GM21447 (cell line): ENCODE measurements at regions not wholly inside any gene's neighbourhood (a gene's known extent, or its start where the extent isn't known, plus 50 kb on each side); places are given as distances from the start of the nearest gene placed in this dataset.

Experiments
- ATAC-seq: cut with Tn5 transposase; IDR thresholded peaks from one replicate; pipeline ENCODE4 v1.9.1; 2021; ENCODE audit not compliant: unreplicated experiment

- no peak for ATAC-seq
Measured at GRCh38 chr2:103809941-103810441, 1043.9 kb upstream of the POU3F3 start.

DNA sequence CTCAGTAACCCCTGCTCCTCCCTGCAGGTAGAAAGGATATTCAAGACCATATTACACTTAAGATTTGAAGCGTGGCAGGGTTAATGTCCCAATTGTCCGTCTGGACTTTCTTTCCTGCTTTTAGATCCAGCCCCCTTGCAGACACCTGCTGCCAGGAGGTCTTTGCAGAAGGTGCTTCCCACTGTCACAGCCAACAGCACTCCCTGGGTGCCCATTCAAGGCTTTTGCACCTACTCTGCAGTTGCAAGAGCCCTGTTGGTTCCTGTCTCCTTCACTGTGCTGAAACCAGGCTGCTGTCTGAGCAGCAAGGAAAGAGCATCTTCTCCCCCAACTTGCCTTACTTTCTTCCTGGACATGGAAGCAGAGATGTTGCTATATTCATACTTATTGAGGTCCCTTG, 1043.0 kb upstream of the POU3F3 start:
- ATAC-seq = no peak

DNA sequence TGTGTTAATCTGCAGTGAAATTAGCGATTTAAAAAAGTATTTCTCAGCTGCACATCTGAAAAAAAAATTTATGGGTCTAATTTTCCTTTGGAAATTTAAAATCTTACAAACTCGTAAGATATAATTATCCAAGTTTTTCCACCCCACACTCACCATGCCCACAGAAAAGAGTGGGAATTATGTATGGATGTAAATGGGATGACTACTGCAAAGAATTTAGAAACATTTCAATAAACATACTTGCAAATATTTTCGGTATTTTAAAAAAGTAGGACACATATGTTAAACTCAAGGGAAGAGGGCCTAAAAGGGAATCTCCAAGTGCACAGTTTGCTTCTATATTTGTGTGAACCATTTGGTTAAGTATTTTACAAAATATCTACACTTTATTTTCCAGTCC, 1039.9 kb upstream of the POU3F3 start:
- no peak for ATAC-seq

DNA sequence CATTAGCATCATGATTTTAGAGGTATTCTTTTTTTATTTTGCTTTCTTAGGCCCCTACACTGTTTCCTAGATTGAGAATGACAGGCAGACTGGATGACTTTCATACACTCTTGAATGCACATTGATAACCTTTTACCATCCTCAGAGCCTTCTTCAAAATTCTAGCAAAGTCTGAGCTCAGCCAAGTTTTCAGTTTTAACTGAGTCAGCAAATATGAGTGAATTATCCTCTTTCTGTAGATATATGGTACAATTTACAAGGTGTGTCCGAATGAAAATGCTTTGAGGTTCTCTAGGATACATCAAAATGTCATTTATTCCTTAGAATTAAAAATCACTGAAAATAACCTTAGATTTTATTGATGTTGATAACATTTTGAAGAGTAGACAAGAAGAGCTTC, 1038.2 kb upstream of the POU3F3 start:
- no peak for ATAC-seq

GRCh38 chr2:103817746-103818145, 1036.2 kb upstream of the POU3F3 start:
- no peak for ATAC-seq

GRCh38 chr2:103818176-103818575, 1035.7 kb upstream of the POU3F3 start:
- no peak for ATAC-seq

DNA sequence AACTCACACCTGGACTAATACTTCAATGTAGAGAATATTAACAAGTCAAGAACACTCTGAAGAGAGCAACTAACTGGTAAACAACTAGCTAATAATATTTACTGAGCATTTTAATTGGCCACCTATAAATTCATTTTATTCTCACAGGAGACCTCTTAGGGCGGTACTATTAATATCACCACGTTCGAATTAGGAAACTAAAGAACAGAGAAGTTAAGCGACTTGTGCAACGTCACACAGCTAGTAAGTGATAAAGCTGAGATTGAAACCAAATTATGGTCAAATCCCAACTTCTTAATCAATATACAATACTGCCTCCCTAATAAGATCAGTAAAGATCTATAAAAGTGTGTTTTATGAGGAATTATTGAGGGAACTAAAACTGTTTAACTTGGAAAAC, 1034.3 kb upstream of the POU3F3 start:
- no peak for ATAC-seq

GRCh38 chr2:103823847-103824246, 1030.1 kb upstream of the POU3F3 start:
- no peak for ATAC-seq

GRCh38 chr2:103847276-103847675, 1006.6 kb upstream of the POU3F3 start:
- ATAC-seq = no peak

DNA sequence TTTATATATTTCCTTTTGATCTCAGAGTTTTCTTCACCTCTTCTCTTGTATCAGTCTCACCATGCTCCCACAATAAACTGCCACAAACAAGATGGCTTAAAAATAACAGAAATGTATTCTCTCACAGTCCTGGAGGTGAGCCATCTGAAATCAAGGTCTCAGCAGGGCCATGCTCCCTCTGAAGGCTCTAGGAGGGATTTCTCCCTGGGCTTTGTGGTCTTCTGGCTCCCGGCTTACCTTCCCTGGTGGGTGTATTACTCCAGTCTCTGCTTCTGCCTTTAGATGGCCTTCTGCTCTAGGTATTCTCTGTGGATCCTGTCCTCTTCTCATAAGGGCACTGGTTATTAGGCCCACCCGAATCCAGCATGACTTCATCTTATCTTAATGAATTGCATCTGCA, 994.7 kb upstream of the POU3F3 start:
- no peak for ATAC-seq

DNA sequence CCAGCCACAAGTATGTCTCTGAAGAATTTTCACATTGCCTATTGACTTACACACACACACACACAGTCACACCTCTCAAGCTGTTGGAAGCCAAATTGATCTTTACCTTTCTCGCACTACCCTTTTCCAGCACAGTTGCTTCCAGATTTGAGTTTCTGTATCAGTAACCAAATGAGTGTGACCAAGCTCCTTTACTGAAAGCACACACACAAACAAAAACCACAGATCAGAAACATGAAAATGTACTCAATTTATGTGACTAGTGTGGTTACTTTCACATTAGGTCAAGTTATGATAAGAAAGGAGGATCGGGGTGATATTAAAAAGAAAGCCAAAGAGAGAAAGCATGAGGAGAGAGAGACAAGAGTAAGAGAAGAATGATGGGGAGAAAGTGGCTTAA, 993.9 kb upstream of the POU3F3 start:
- ATAC-seq = no peak

DNA sequence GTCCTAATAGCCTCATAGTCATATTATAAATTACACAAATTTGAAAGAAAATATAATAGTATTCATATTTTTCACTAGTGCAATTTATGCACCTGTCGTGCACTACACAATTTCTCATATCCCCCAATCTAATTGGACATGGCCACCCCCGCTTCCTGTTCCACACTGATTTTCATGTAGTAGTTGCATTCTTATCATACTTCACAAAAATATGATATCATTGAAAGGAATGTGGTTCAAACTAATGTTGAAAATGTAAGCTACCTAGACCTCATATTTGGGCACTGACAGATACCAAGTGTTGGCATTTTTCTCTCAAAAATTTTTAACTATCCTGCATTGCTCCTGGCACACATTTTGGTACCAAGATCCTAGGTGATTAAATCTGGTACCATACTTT, 985.5 kb upstream of the POU3F3 start:
- ATAC-seq = no peak

GRCh38 chr2:103873716-103874351, 980.1 kb upstream of the POU3F3 start:
- ATAC-seq = no peak

DNA sequence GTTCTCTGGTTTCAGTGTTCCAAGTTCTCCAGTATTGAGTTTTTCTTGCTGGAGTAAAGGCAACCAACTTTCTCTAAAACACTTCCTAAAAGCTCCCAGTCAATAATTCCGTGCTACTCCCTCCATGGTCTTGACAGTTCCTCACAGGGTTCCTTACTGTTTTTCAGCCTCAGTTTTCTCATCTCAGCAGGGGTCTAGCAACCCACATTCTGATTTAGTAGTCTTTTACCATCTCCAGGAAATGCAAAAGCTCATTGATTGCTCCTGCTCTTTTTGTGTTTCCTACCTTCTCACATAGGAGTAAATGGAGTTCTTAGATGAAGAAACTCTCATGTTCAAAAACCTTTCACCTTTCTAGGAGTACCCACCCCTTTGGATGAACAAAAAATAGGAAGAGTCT, 978.8 kb upstream of the POU3F3 start:
- ATAC-seq = no peak

DNA sequence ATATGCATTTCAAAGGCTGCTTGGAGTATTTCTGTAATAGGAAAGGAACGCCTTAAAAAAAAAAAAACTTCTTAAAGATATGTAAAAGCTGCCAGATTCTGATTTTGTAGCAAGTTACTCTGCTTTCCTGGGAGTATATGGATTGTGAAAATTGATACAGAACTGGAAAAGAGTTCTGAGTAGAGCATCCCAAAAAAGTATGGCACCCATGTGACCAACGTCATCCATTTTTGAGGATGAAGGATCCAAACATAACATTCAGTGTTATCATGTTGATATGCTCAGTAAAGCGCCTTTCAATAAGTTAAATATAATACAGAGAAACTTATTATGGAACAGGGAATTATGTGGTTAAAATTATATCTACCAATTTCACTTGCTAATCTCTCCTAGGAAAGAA, 978.4 kb upstream of the POU3F3 start:
- no peak for ATAC-seq

DNA sequence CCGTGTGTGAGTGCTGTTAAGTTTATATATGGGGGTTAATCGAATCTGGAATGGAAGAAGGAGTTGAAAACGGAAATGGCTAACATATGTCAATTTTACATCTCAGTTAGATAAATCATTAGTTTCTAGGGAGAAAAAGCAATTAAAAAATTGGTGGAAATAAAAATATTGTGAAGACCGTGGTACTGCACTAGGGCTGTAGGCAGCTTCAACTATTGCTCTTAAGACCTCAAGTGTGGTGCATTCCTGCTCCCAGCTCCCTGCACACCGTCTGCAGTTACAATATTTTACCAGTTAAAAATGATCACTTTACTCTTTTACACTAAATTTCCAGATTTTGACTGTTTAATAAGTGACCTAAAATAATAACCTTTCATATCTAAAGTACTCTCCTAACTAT, 977.3 kb upstream of the POU3F3 start:
- ATAC-seq = no peak

DNA sequence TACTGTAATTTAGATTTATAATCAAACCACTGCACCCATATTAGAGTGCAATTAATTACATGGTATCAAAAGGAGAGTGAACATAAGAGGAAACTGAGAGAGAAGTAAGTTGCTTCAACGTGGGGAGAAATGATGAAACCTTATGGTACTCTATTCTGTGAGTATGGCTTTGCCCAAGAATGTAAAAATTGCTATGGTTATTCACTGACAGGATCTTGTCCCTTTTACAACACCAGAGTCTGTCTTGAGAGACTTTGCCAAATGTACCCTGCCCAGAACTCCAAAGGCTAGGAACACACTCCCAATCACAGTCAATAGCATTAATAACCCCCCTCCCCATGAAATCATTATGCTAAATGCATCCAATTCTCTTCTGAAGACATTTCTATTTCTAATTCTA, 974.8 kb upstream of the POU3F3 start:
- no peak for ATAC-seq

DNA sequence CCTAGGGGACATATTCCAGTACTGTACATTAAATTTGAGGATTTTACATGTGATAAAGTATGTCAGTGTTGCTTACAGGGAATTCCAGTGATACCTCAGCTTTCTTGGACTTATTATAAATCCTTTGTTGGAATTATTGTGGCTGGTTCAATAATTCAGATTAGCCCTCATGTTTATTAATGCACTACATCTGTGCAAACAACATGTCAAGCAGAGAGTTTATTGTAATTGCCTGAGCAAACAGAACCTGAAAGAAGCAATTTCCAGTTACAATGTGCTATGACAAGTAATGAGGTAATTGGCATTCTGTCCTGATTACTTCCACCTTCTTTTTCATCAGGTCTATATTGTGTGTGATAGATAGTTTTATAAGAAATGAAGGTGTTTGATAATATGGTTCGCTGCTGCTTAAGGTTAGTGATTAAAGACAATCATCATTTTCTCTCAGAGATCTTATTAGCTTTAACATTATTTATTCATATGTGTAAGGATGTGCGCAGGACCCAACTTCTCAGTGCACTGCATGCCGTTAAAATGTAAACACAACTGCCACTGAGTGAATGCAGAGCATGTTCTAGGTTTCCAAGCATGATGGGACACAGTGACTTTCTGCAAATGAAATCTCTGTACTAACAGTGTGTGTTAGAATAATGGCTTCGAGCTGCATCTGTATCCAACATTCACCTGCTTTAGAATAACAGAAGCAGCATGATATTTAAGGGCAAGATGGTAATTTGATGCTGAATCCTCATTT, 973.7 kb upstream of the POU3F3 start:
- ATAC-seq = no peak

GRCh38 chr2:103887625-103888024, 966.3 kb upstream of the POU3F3 start:
- ATAC-seq = no peak

DNA sequence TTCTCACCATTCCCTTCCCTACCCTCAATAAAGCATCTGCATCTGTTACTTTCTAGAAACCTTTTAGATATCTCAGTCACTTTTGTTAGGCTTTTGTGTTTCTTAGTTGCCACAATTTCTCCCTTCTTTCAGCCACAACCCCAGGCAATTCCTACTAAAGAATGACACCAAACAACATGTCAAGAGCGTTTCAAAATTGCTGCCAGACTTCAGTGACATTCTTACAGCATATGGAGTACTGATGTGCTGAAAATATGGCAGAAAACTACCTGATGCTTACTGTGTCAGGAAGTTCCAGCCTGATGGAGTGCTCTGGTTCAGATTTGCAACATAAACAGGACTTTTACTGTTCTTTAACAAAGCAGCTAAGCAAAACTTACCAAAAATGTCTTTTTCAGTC, 957.7 kb upstream of the POU3F3 start:
- ATAC-seq = no peak

GRCh38 chr2:103898561-103898960, 955.4 kb upstream of the POU3F3 start:
- no peak for ATAC-seq

DNA sequence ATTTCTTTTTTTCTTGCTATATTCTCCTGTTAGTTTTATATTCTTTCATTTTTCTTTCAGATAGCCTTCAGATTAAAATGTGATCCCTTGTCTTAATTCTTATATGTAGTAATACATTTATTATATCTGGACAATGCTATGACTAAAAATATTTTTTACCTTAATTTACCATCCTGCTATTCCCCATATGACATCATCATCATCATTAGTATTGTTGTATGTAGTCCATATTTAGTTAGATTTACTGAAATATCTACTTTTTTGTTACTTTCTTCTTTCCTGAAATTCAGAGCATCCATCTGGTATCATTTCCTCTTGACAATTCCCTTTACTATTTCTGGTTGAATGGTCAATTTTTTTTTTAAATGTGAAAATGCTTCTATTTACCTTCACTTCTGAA, 951.6 kb upstream of the POU3F3 start:
- no peak for ATAC-seq

- ATAC-seq = no peak
Measured at GRCh38 chr2:103921161-103921560, 932.8 kb upstream of the POU3F3 start.
